Activated CD8-positive, alpha-beta memory T cell treated with anti-CD3 and anti-CD28 coated beads for 36 hours (primary cell): ENCODE measurements at regions not wholly inside any gene's neighbourhood (a gene's known extent, or its start where the extent isn't known, plus 50 kb on each side); places are given as distances from the start of the nearest gene placed in this dataset.
"Not testable (repeated sequence)": the region's sequence is repeated elsewhere in the genome, so short reads cannot be mapped to it uniquely, and the experiment has no call there.

Experiments used
- CTCF ChIA-PET: fragments of 350-600 bp; sonication (Branson Sonifier 250); formaldehyde crosslinking; loops from one replicate; lab custom pipeline; 2021; ENCODE audit warnings: antibody characterized with exemption; lab: Charles Lee
- POLR2A ChIA-PET: fragments of 350-600 bp; sonication (Branson Sonifier 250); formaldehyde crosslinking; loops from one replicate; lab custom pipeline; 2021; ENCODE audit warnings: antibody characterized with exemption; lab: Charles Lee

DNA sequence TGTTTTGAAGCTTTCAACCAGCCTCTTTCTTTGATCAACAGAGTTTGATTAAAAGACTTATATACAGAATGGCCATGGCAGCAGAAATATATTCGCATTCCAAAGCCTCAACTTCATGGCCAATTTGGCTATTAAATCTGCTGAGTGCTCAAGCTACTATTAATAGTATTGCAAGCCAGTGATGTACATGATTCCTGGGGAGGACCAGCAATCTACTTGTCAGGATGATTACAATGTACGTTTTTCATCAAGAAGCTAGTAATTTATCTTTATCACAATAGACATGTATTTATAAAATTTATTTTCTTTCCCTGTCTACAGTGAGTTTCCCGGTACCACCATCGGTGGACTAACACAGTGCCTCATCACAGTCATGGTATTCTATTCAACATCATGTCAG, 515.5 kb downstream of the AMY1C start:
- CTCF ChIA-PET: no interaction called here
- POLR2A ChIA-PET: no interaction called here

DNA sequence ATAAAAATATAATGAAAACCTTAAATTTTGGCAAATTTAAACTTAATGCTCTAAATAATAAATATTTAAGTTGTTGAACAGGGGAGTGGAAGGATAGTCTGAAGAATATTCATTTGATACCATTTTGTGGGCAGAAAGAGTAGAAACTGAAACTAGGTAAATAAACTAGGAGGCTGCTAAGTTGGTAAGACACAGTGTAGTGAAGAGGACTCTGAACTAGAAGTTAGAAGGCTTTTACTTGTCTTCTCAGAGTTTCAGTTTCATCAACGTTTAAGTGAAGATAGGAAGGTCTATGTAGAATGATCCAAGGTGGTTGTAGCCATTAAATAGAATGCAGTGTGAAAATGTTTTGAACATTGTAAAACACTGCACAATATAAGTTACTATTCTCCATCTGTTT, 516.9 kb downstream of the AMY1C start:
- ChIA-PET POLR2A (no interaction called here), CTCF (no interaction called here)

DNA sequence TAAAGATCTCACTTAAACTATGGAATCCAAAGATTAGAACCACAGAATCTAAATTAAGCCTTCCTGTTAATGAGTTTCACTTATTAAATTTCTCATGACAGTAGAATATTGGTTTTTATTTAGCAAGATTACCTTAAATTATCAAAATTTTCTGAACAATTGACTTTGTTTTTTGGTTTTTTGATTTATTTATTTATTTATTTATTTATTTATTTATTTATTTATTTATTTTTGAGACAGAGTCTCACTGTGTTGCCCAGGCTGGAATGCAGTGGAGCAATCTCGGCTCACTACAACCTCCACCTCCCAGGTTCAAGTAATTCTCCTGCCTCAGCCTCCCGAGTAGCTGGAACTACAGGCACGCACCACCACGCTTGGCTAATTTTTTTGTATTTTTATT, 538.6 kb downstream of the AMY1C start:
- CTCF ChIA-PET, POLR2A ChIA-PET: not testable (repeated sequence)

DNA sequence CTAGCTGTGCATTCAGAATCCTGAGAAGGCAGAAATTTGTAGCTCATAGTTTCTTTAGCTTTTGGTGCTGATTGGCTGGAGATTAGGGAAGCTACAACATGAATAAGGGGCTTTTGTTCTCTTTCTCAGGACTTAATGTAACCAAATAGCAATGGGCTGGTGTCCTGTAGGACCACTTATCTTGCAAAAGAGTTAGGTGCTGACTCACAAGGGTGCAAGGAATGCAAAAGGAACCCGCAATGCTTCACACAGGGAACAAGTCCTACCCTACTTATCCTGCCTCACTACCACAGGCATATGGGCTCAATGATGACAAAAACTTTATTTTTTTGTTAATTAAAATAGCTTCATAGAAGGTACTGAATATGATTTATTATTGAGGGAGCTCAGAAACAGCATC, 541.5 kb downstream of the AMY1C start:
- ChIA-PET POLR2A (no interaction called here), CTCF (no interaction called here)

- ChIA-PET CTCF (no interaction called here), POLR2A (no interaction called here)
Observed at GRCh38 chr1:104294259-104294658, 544.6 kb downstream of the AMY1C start.

DNA sequence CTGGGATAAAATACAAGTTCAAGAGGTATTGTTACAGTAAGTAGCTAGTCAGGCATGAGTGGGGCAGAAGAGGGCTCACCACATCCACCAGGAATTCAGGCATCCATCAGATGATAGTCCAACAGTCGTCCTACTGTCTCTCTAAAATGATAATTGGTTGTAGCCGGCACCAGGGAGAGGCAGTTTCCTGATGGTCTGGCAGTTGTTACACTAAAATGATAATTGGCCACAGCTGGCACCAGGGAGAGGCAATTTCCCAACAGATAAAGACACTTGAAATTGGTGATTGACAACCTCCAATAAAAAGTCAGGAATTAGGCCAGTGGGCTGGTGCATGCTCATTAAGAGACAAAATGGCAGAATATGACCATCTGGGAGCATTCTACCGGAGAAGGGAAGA, 545.8 kb downstream of the AMY1C start:
- CTCF ChIA-PET: no interaction called here
- POLR2A ChIA-PET: no interaction called here

DNA sequence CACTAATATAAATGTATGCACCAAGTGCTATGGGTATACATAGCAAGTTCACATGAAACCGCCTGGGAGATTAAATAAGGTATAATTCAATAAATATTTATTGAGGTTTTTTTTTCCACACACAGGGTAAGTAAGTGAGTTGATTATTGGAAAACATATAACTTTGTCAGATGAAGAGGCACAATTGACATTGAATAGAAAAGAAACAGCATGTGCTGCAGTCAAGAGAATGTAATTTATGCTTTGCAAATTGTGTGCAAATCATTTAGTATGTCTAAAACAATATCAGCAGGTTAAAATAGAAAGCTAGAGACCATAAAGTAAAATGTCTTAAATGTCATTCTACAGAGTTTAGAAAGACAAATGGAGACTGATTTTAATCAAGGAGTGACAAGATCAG, 560.0 kb downstream of the AMY1C start:
- CTCF ChIA-PET: no interaction called here
- POLR2A ChIA-PET: no interaction called here

- CTCF ChIA-PET: no interaction called here
- POLR2A ChIA-PET: no interaction called here
Observed at GRCh38 chr1:104315823-104316222, 566.1 kb downstream of the AMY1C start.

- ChIA-PET POLR2A (no interaction called here), CTCF (no interaction called here)
Observed at GRCh38 chr1:104322131-104322530, 572.4 kb downstream of the AMY1C start.

- CTCF ChIA-PET: no interaction called here
- POLR2A ChIA-PET: no interaction called here
Observed at GRCh38 chr1:104329278-104329677, 579.6 kb downstream of the AMY1C start.

- ChIA-PET POLR2A (no interaction called here), CTCF (no interaction called here)
Observed at GRCh38 chr1:104331763-104332162, 582.1 kb downstream of the AMY1C start.

DNA sequence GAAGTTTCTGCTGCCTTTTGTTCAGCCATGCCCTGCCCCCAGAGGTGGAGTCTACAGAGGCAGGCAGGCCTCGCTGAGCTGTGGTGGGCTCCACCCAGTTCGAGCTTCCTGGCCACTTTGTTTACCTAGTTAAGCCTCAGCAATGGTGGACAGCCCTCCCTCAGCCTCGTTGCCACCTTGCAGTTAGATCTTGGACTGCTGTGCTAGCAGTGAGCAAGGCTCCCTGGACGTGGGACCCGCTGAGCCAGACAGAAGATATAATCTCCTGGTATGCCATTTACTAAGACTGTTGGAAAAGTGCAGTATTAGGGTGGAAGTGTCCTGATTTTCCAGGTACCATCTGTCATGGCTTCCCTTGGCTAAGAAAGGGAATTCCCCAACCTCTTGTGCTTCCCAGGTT, 588.2 kb downstream of the AMY1C start:
- CTCF ChIA-PET, POLR2A ChIA-PET: not testable (repeated sequence)

DNA sequence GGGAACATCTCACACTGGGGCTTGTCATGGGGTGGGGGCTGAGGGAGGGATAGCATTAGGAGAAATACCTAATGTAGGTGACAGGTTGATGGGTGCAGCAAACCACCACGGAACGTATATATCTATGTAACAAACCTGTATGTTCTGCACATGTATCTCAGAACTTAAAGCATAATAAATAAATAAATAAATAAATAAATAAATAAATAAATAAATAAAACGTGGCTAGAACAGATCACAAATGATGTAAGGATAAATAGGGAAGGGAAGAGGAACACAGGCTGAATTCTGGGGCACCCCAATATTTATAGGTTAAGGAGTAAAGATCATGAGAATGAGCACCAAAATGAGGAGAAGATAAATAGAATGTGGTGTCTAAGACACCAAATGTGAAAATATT, 592.2 kb downstream of the AMY1C start:
- CTCF ChIA-PET: no interaction called here
- POLR2A ChIA-PET: no interaction called here

DNA sequence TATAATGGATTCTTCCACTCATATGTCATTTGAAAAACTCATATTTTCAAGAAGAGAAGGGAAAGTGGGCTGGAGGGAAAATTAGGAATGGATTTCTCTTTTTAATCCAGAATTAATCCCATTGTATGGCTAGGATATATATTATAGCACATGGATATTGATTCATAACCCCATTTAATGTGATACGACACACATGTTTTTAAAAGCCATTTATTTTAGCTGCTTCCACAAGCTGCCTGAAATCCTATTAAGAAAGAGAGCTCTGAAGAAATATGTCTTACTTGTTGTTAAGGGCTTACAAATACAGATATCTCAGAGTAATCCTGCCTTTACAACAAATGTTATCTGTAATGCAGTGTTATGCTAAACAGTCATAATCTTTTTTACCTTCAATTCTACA, 598.6 kb downstream of the AMY1C start:
- POLR2A ChIA-PET: no interaction called here
- CTCF ChIA-PET: no interaction called here

DNA sequence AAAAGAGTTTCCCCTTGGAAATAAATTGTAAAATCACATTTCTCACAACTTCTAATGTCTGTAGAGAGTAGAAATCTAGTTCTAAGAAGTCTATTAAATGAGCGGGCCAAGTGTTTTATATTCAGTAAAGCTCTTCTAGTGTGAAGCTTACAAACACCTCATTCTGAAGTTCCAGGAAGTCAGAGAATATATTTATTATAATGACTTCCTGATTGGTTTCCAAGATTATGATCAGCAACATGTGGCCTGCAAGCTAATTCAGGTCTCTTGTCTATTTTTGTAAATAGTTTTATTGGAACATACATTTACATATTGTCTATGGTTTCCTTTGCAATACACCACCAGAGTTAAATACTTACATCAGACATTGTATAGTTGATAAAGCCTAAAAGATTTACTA, 603.9 kb downstream of the AMY1C start:
- POLR2A ChIA-PET: no interaction called here
- CTCF ChIA-PET: no interaction called here

DNA sequence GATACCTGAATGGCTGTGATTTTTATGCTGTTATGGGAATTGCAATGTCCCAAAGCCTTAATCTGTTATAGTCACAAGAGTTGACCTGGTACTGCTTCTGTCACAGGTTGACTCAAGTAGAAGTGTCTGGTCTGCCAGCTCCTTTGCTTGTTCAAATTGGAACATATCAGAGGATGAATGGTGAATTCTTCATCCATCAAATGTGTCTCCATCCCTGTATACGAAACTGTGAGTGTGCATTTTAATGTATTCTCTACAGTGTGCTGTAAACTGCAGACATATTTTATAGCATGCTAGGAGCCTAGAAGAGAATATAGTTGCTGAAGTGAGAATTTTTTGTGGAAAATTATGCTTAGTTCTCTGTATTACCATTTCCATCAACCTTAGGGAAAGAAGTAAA, 608.4 kb downstream of the AMY1C start:
- CTCF ChIA-PET: no interaction called here

GRCh38 chr1:104358621-104359020, 608.9 kb downstream of the AMY1C start:
- ChIA-PET CTCF (no interaction called here), POLR2A (no interaction called here)

More for the DNA sequence above, 608.4 kb downstream of the AMY1C start:
- POLR2A ChIA-PET: no interaction called here

DNA sequence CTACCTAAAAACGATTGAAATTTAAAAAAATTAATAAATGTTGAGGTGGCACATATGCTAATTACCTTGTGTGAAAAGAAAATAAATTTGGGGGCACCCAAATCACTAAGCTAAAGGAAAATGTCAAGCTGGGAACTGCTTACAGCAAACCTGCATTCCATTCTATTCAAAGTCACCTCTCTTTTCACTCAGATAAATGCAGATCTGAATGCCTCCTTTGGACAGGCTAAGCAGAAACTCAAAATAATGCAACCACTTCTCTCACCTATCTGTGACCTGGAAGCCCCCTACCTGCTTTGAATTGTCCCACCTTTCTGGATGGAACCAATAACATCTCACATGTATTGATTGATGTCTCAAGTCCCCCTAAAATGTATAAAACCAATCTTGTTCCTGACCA, 628.7 kb downstream of the AMY1C start:
- ChIA-PET CTCF (no interaction called here), POLR2A (no interaction called here)

- CTCF ChIA-PET: no interaction called here
- POLR2A ChIA-PET: no interaction called here
Observed at GRCh38 chr1:104380003-104380402, 630.3 kb downstream of the AMY1C start.

GRCh38 chr1:104387716-104388508, 638.2 kb downstream of the AMY1C start:
- CTCF ChIA-PET: no interaction called here
- POLR2A ChIA-PET: no interaction called here

- CTCF ChIA-PET: no interaction called here
- POLR2A ChIA-PET: interaction anchor here (0.7 kb wide), 1 partner anchor 1900 kb away, joined by 3 read pairs; no protein-coding TSS in a partner anchor
Observed at GRCh38 chr1:104392552-104392951, 642.9 kb downstream of the AMY1C start.

DNA sequence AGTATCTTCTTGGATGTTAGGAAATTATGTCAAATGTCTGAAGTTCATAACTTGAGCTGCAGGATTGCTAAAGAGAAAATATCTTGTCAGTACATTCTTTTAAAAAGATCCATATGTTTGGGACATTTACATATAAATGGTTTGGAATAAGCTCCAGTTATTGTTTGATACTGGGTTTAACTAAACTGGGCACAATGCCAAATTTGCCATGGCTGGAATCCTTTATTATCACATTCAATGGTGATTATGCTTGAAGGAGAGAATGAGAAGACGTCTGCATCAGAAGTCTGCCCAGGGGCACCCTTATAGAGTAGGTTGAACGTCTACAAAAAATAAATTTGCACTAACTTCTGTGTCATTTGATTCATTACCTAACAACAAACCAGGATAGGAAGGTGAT, 652.5 kb downstream of the AMY1C start:
- CTCF ChIA-PET: no interaction called here
- POLR2A ChIA-PET: no interaction called here
